ENCODE measurements at regions not wholly inside any gene's neighbourhood (a gene's known extent, or its start where the extent isn't known, plus 50 kb on each side); places are given as distances from the start of the nearest gene placed in this dataset.
A peak's percentile ranks its signal among the peaks of the same experiment; 100 is the strongest.

- intact Hi-C loops (cut with DNase I; ENCODE audit: low total_unique reads): loop anchor here (5.0 kb wide), 1 partner anchor 118 kb away; the partner anchor contains the start of gene MYOCD
- H3K9me3 ChIP-seq: no peaks in the 10 kb centered on the region
- in situ Hi-C loops (cut with MboI; ENCODE audit: low pct_ligation_motif_present in 1 of 4, low pct_unique_long_range_greater_than_20kb in 1 of 4, low sequenced_read_pairs in 3 of 4): loop anchor here in 3 of 4 donors (10.0 to 25.0 kb wide), 3 partner anchors 87 to 463 kb away; partner anchors contain the start of gene ELAC2 (in 2 of the 3)
- no peaks in the 10 kb centered on the region for H3K4me1 ChIP-seq
- no peaks in the 10 kb centered on the region for H3K27me3 ChIP-seq
- peak overlapping the region; percentile 54 to 65 (median 60) for H3K27ac ChIP-seq
- 62 to 65% methylated on average over 14 of the region's 14 CpGs for WGBS, 2 donors (ENCODE audit: low coverage in 1 of 2)
- no peak overlapping the region for H3K4me3 ChIP-seq
- no peak for DNase-seq
- H3K36me3 ChIP-seq: no peaks in the 10 kb centered on the region
- TF ChIP-seq POLR2A (IDR thresholded peaks at IDR 0.05) (no peak), CTCF (IDR thresholded peaks at IDR 0.05) (no peak), EP300 (IDR thresholded peaks at IDR 0.05; ENCODE audit: low read depth) (no peak), POLR2AphosphoS5 (IDR thresholded peaks at IDR 0.05) (no peak)
Observed at GRCh38 chr17:12549499-12550041, 116.1 kb upstream of the MYOCD start.

DNA sequence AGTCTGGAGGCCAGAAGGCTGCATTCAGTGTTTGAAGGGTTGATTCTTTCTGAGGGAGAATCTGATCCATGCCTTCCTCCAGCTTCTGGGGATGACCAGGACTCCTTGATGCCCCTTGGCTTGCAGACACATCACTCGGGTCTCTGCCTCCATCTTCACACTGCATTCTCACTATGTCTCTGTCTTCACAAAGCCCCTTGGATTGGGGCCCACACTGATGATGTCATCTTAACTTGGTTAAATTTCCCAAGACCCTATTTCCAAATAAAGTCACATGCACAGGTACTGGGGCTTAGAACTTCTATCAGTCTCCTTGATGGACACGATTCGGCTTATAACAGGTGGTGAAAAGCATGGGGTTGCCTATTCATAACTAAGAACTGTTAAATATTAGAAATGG, 112.1 kb upstream of the MYOCD start:
- no peaks in the 10 kb centered on the region for H3K36me3 ChIP-seq
- WGBS, 2 donors (ENCODE audit: low coverage in 1 of 2): 90 to 92% methylated on average over 2 to 3 of the region's 3 CpGs
- intact Hi-C loops (cut with DNase I; ENCODE audit: low total_unique reads) (no loop called here), in situ Hi-C loops (cut with MboI; ENCODE audit: low pct_ligation_motif_present in 1 of 4, low pct_unique_long_range_greater_than_20kb in 1 of 4, low sequenced_read_pairs in 3 of 4) (loop anchor here in 1 of 4 donors (25.0 kb wide), 1 partner anchor 91 kb away; no protein-coding TSS in a partner anchor)
- TF ChIP-seq POLR2AphosphoS5 (IDR thresholded peaks at IDR 0.05): no peak
- no peak for TF ChIP-seq POLR2A (IDR thresholded peaks at IDR 0.05)
- no peak for TF ChIP-seq EP300 (IDR thresholded peaks at IDR 0.05; ENCODE audit: low read depth)
- no peaks in the 10 kb centered on the region for H3K9me3 ChIP-seq
- H3K27me3 ChIP-seq: no peaks in the 10 kb centered on the region
- DNase-seq: no peak
- no peaks in the 10 kb centered on the region for H3K4me1 ChIP-seq
- no peak overlapping the region for H3K4me3 ChIP-seq
- H3K27ac ChIP-seq: no peak overlapping the region

DNA sequence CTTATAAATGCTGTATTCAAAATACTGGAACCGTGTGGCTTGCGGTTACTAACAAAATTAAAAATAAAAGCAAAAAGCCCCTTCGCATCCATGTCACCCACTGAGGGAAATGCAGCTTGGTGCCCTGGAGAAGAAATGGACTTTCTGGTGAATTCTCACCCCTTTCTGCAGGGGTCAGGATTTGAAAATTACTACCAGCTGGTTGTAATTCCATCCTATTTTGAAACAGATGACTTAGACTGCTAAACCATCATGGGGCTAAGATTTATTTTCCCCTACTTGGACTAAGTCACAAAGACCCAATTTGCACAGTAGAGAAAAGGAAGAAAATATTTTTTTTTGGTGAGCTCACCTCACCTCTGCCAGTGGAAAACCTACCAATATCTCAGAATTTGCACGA, 111.4 kb upstream of the MYOCD start:
- DNase-seq: no peak
- 87 to 92% methylated on average over 3 to 4 of the region's 4 CpGs for WGBS, 2 donors (ENCODE audit: low coverage in 1 of 2)
- Histone ChIP-seq H3K27me3 (no peaks in the 10 kb centered on the region), H3K36me3 (no peaks in the 10 kb centered on the region), H3K4me3 (no peak overlapping the region), H3K4me1 (no peaks in the 10 kb centered on the region), H3K9me3 (no peaks in the 10 kb centered on the region), H3K27ac (no peak overlapping the region)
- intact Hi-C loops (cut with DNase I; ENCODE audit: low total_unique reads) (no loop called here), in situ Hi-C loops (cut with MboI; ENCODE audit: low pct_ligation_motif_present in 1 of 4, low pct_unique_long_range_greater_than_20kb in 1 of 4, low sequenced_read_pairs in 3 of 4) (loop anchor here in 1 of 4 donors (25.0 kb wide), 1 partner anchor 92 kb away; no protein-coding TSS in a partner anchor)
- TF ChIP-seq POLR2AphosphoS5 (IDR thresholded peaks at IDR 0.05): no peak
- TF ChIP-seq EP300 (IDR thresholded peaks at IDR 0.05; ENCODE audit: low read depth): no peak
- TF ChIP-seq CTCF (IDR thresholded peaks at IDR 0.05): no peak
- TF ChIP-seq POLR2A (IDR thresholded peaks at IDR 0.05): no peak

- no peak overlapping the region for H3K27ac ChIP-seq
- TF ChIP-seq CTCF (IDR thresholded peaks at IDR 0.05) (no peak), POLR2A (IDR thresholded peaks at IDR 0.05) (no peak), POLR2AphosphoS5 (IDR thresholded peaks at IDR 0.05) (no peak), EP300 (IDR thresholded peaks at IDR 0.05; ENCODE audit: low read depth) (no peak)
Observed at GRCh38 chr17:12566291-12566690, 99.4 kb upstream of the MYOCD start.

More at GRCh38 chr17:12566291-12566690, 99.4 kb upstream of the MYOCD start:
- Histone ChIP-seq H3K27me3 (no peaks in the 10 kb centered on the region), H3K4me3 (no peak overlapping the region), H3K9me3 (no peaks in the 10 kb centered on the region), H3K4me1 (no peaks in the 10 kb centered on the region), H3K36me3 (no peaks in the 10 kb centered on the region)
- in situ Hi-C loops (cut with MboI; ENCODE audit: low pct_ligation_motif_present in 1 of 4, low pct_unique_long_range_greater_than_20kb in 1 of 4, low sequenced_read_pairs in 3 of 4) (loop anchor here in 1 of 4 donors (25.0 kb wide), 1 partner anchor 104 kb away; no protein-coding TSS in a partner anchor), intact Hi-C loops (cut with DNase I; ENCODE audit: low total_unique reads) (no loop called here)
- DNase-seq: no peak
- 67 to 76% methylated on average over 2 to 4 of the region's 4 CpGs for WGBS, 2 donors (ENCODE audit: low coverage in 1 of 2)
